ENCODE measurements at regions not wholly inside any gene's neighbourhood (a gene's known extent, or its start where the extent isn't known, plus 50 kb on each side); places are given as distances from the start of the nearest gene placed in this dataset.

GRCh38 chr20:57904314-57905105 lies 194.7 kb upstream of the PMEPA1 start:
- Mint-ChIP-seq H3K27ac (no peak overlapping the region), H3K9me3 (no peaks in the 10 kb centered on the region), H3K4me3 (no peak overlapping the region), H3K36me3 (ENCODE audit: low read depth) (no peaks in the 10 kb centered on the region), H3K27me3 (peaks cover 42% of the 10 kb centered on the region), H3K4me1 (ENCODE audit: low read depth) (peaks cover 22% of the 10 kb centered on the region)
- intact Hi-C loops (cut with micrococcal nuclease): no loop called here

DNA sequence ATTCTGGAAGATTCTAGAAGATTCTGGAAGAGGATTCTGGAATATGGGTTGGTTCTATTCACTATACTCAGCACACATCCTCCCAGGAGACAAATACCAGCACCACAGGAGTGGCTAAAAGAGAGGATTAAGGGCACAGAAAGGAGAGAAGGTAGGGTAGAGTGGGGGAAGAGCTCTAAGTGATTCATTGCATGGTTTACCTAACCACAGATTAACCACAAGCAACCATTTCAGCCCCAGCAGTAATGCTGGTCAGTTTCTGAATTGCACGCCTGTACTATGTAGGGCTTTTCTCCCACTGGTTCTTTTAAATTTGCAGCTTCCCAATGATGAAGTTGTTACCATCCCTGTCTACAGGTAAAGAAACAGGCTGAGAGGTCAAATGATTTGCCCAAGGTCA lies 192.7 kb upstream of the PMEPA1 start:
- H3K36me3 Mint-ChIP-seq (ENCODE audit: low read depth): no peaks in the 10 kb centered on the region
- peaks cover 39% of the 10 kb centered on the region for H3K27me3 Mint-ChIP-seq
- peaks cover 18% of the 10 kb centered on the region for H3K4me1 Mint-ChIP-seq (ENCODE audit: low read depth)
- intact Hi-C loops (cut with micrococcal nuclease): no loop called here
- no peak overlapping the region for H3K4me3 Mint-ChIP-seq
- H3K27ac Mint-ChIP-seq: no peak overlapping the region
- no peaks in the 10 kb centered on the region for H3K9me3 Mint-ChIP-seq

DNA sequence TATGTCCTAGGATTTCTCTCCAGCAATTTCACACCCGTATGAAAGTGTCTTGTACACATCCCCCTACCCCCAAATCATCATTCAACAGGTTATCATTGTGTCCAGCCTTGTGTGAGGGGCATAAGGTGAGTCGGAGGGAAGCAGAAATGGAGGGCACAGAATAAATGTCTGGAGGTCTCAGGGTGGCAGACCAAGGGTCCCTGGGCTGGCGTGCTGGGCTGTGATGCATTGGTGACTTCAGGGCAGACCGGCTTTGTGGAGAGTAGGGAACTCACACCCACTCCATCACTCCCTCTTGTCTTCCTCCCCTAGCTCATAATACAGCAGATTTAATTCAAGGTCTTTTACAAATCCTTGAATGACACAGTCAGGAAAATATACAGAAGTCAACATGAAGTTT lies 191.7 kb upstream of the PMEPA1 start:
- Mint-ChIP-seq H3K27me3 (peaks cover 35% of the 10 kb centered on the region), H3K4me1 (ENCODE audit: low read depth) (peaks cover 18% of the 10 kb centered on the region), H3K4me3 (no peak overlapping the region), H3K27ac (no peak overlapping the region), H3K9me3 (no peaks in the 10 kb centered on the region), H3K36me3 (ENCODE audit: low read depth) (no peaks in the 10 kb centered on the region)
- intact Hi-C loops (cut with micrococcal nuclease): no loop called here

DNA sequence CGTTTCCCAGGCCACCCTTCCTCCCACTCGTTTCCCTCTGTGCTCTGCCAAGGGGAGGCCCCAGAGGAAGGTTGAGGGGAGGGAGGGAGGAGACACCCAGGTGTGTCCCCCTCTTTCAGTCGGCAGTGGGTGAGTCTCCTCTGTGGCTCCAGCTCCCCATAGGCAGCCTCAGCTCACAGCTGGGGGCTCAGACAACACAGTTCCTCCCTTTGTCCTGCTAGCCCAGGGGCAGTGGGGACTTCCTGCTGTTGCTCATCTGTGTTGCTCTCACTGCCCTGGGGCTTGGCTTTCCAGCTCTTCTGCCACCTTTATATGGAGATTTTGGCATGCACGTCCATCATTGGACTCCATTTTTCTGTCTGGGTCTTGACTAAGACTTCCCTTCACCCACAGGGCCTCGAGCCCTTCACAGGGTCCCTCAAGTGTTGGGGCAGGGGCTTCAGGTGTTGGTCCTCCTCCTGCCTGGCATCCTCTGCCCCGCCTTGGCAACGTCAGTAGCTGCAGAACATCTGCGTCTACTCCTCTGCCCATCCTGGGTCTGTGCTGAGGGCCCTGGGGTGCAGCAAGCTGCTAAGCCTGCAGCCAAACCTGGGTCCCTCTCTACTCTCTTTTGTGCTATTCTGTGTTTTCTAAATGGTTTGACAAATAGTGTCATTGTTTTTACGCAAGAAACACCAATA lies 190.6 kb upstream of the PMEPA1 start:
- H3K27me3 Mint-ChIP-seq: peaks cover 27% of the 10 kb centered on the region
- H3K4me3 Mint-ChIP-seq: no peak overlapping the region
- intact Hi-C loops (cut with micrococcal nuclease): no loop called here
- H3K4me1 Mint-ChIP-seq (ENCODE audit: low read depth): peaks cover 18% of the 10 kb centered on the region
- no peaks in the 10 kb centered on the region for H3K36me3 Mint-ChIP-seq (ENCODE audit: low read depth)
- no peak overlapping the region for H3K27ac Mint-ChIP-seq
- H3K9me3 Mint-ChIP-seq: no peaks in the 10 kb centered on the region

DNA sequence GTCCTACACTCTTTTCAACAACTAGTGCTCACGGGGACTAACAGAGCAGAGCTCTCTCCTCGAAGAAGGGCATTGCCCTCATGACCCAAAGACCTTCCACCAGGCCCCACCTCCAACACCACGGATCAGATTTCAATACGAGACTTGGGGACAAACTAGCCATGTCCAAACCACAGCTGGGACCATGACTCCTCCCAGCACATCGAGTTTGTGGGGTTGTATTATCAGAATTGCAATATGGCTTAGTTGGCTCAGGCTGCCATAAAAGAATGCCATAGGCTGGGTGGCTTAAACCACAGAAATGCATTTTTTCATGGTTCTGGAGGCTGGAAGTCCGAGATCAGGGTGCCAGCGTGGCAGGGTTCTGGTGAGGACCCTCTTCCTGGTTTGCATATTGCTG lies 189.7 kb upstream of the PMEPA1 start:
- H3K27ac Mint-ChIP-seq: no peak overlapping the region
- peaks cover 20% of the 10 kb centered on the region for H3K27me3 Mint-ChIP-seq
- H3K9me3 Mint-ChIP-seq: peaks cover 2% of the 10 kb centered on the region
- intact Hi-C loops (cut with micrococcal nuclease): no loop called here
- H3K36me3 Mint-ChIP-seq (ENCODE audit: low read depth): no peaks in the 10 kb centered on the region
- H3K4me3 Mint-ChIP-seq: no peak overlapping the region
- peaks cover 13% of the 10 kb centered on the region for H3K4me1 Mint-ChIP-seq (ENCODE audit: low read depth)

DNA sequence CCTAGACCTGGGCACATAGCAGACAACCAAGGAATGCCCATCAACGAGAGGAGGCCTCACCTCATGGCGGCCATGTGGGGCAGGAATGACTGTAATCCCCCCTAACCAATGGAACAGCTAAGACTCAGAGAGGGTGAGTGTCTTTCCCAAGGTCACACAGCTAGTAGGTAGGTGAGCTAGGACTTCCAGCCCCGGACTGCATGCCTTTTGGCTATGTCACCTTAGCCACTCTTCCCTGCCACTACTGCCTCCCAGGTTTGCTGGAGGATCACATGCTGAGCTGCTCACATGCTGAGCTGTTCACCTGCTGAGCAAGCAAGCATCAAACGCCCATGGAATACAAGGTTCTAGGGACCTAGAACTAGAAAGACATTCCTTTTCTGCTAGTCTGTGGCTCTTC lies 188.5 kb upstream of the PMEPA1 start:
- H3K27me3 Mint-ChIP-seq: peaks cover 17% of the 10 kb centered on the region
- intact Hi-C loops (cut with micrococcal nuclease): no loop called here

DNA sequence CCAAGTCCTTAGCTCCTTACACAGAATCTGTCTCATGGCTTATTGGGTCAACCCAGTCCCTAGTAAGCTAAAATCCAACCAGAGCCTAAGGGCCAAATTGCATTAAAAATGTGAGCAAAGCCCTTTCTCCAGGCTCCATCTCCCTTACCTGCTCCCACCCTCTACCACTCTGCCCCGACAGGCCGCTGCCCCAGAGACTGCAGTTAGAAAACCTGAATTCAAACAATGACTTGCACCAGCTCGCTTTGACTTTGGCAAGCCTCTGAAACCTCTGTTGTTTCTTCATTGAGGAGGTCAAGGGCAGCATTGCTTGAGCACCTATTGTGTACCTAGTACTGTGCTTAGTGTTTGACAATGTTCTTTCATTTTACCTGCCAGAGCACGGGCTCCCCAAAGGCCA lies 188.1 kb upstream of the PMEPA1 start:
- no peaks in the 10 kb centered on the region for H3K36me3 Mint-ChIP-seq (ENCODE audit: low read depth)
- intact Hi-C loops (cut with micrococcal nuclease): no loop called here
- no peak overlapping the region for H3K27ac Mint-ChIP-seq
- H3K4me1 Mint-ChIP-seq (ENCODE audit: low read depth): peaks cover 5% of the 10 kb centered on the region
- H3K9me3 Mint-ChIP-seq: peaks cover 9% of the 10 kb centered on the region
- peaks cover 15% of the 10 kb centered on the region for H3K27me3 Mint-ChIP-seq
- H3K4me3 Mint-ChIP-seq: no peak overlapping the region

More for the DNA sequence above, 188.5 kb upstream of the PMEPA1 start:
- Mint-ChIP-seq H3K27ac (no peak overlapping the region), H3K4me3 (no peak overlapping the region), H3K36me3 (ENCODE audit: low read depth) (no peaks in the 10 kb centered on the region), H3K4me1 (ENCODE audit: low read depth) (peaks cover 5% of the 10 kb centered on the region), H3K9me3 (peaks cover 9% of the 10 kb centered on the region)

DNA sequence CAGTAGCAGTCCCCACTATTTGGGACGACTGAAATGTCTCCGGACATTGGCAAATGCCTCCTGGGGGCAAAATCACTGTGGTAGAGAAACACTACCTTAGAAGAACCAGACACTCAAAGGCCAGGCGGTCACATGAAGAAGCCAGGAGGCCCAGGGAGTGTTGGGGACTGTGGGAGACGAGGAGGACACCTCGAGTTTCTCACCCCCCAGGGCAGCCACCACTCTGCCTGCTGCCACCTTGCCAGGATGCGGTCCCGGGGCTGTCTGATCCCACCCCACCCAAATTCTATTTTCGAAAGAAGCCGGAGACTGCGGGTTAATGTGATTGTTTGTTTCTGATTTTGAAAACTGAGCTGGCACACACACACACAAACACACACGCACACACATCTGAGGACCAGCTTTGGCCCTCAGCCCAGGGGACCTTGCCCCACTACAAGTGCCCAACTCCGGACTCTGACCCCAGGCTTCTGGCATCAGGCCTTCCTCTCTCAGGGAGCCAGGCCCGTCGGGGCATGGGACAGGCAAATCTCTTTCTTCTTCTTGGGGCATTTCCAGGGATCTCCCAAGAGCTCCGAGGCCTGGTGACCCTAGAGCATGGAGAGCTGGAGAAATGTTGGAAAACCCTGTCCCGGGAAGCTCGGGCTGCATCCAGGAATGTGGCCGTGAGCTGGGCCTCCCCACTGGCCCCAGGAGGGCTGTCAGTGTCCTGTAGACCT lies 187.5 kb upstream of the PMEPA1 start:
- Mint-ChIP-seq H3K27ac (no peak overlapping the region), H3K4me1 (ENCODE audit: low read depth) (peaks cover 3% of the 10 kb centered on the region), H3K9me3 (peaks cover 9% of the 10 kb centered on the region), H3K27me3 (peaks cover 15% of the 10 kb centered on the region), H3K4me3 (no peak overlapping the region), H3K36me3 (ENCODE audit: low read depth) (no peaks in the 10 kb centered on the region)
- intact Hi-C loops (cut with micrococcal nuclease): no loop called here

DNA sequence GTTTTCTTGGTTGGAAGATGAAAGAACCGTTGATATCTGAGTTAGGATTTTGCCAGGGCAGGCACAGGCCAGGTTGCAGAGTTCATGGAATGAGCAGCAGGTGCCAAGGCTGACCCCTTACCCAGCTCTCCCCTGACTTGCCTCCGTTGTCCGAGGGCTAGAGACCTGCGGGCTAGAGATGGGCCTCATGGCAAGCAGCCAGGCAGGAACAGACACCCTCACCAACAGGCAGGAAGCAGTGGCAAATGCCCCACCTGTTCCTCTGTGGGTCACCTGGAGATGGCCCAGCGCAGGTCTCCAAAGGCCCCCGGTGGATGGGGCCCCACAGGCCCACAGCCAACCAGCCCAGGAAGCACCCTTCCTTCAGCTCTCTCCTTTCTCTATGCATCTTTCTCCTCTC lies 186.7 kb upstream of the PMEPA1 start:
- H3K27me3 Mint-ChIP-seq: peaks cover 15% of the 10 kb centered on the region
- H3K36me3 Mint-ChIP-seq (ENCODE audit: low read depth): no peaks in the 10 kb centered on the region
- intact Hi-C loops (cut with micrococcal nuclease): no loop called here
- H3K4me3 Mint-ChIP-seq: no peak overlapping the region
- H3K9me3 Mint-ChIP-seq: peaks cover 9% of the 10 kb centered on the region
- no peak overlapping the region for H3K27ac Mint-ChIP-seq
- no peaks in the 10 kb centered on the region for H3K4me1 Mint-ChIP-seq (ENCODE audit: low read depth)

DNA sequence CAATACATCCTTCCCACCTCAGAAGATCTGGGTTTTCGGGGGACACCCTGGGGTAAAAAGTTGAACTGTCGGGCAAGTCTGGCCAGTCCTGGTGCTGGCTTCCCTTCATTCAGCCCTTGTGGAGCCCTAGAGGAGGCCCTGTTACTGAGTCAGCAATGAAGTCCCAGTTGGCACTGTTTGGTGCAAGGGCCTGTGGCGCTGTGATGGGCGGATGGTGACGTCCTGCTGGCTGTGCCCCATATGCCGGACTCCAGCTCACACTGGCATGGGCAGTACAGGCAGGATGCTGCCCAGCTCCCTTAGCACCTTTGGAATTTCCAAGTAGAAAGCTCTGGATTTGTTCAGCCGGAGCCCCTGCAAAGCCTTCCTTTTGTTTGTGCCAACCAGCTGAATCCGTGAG lies 186.2 kb upstream of the PMEPA1 start:
- H3K36me3 Mint-ChIP-seq (ENCODE audit: low read depth): no peaks in the 10 kb centered on the region
- H3K27me3 Mint-ChIP-seq: peaks cover 12% of the 10 kb centered on the region
- intact Hi-C loops (cut with micrococcal nuclease): no loop called here
- no peak overlapping the region for H3K4me3 Mint-ChIP-seq
- no peaks in the 10 kb centered on the region for H3K4me1 Mint-ChIP-seq (ENCODE audit: low read depth)
- no peak overlapping the region for H3K27ac Mint-ChIP-seq
- peaks cover 9% of the 10 kb centered on the region for H3K9me3 Mint-ChIP-seq

DNA sequence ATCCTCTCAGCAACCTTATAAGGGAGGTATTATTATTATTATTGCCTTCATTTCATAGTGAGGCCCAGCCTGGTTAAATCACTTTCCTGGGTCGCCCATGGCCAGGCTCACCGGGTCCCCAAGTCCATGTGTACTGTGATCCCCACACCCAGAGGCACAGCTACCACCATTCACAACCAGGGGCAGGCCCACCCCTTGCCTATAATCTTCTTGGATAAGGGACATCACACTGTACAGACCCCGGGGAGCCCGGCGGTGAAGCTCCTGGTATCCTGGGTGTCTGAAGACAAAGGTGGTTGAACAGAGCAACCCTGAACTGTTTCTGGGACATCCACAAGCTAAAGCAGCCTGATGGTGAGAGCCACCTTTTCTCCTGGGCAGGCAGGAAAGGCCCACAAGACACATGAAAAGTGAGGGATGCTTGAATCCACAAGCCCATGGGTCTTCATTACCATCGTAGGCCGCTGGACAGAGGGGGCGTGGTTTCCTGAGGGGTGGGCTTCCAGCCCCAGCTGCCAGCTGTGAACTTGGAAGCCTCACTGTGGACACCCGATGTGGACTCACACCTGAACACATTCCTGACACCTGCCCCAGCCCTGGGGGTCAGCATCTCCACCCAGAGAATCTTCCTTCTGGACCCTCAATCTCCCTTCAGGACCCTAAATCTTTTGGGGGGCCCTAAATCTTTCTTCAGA lies 185.5 kb upstream of the PMEPA1 start:
- H3K36me3 Mint-ChIP-seq (ENCODE audit: low read depth): no peaks in the 10 kb centered on the region
- no peak overlapping the region for H3K27ac Mint-ChIP-seq
- H3K4me1 Mint-ChIP-seq (ENCODE audit: low read depth): no peaks in the 10 kb centered on the region
- intact Hi-C loops (cut with micrococcal nuclease): no loop called here
- H3K4me3 Mint-ChIP-seq: no peak overlapping the region
- H3K9me3 Mint-ChIP-seq: peaks cover 9% of the 10 kb centered on the region
- peaks cover 5% of the 10 kb centered on the region for H3K27me3 Mint-ChIP-seq

- intact Hi-C loops (cut with micrococcal nuclease): no loop called here
- Mint-ChIP-seq H3K27ac (no peak overlapping the region), H3K4me3 (no peak overlapping the region), H3K27me3 (peaks cover 5% of the 10 kb centered on the region), H3K9me3 (peaks cover 9% of the 10 kb centered on the region), H3K4me1 (ENCODE audit: low read depth) (no peaks in the 10 kb centered on the region), H3K36me3 (ENCODE audit: low read depth) (no peaks in the 10 kb centered on the region)
These were observed 184.7 kb upstream of the PMEPA1 start for GRCh38 chr20:57894522-57894921.

- Mint-ChIP-seq H3K9me3 (peaks cover 9% of the 10 kb centered on the region), H3K36me3 (ENCODE audit: low read depth) (no peaks in the 10 kb centered on the region), H3K4me3 (no peak overlapping the region), H3K27me3 (peaks cover 5% of the 10 kb centered on the region), H3K27ac (no peak overlapping the region), H3K4me1 (ENCODE audit: low read depth) (no peaks in the 10 kb centered on the region)
- intact Hi-C loops (cut with micrococcal nuclease): no loop called here
These were observed 184.3 kb upstream of the PMEPA1 start for GRCh38 chr20:57894096-57894495.

Data from dendritic cell treated with granulocyte-macrophage colony-stimulating factor and Interleukin-4, amounts not matched to agents 40 ng/mL and 50 ng/mL, for 4 days (primary cell).